ENCODE measurements at regions not wholly inside any gene's neighbourhood (a gene's known extent, or its start where the extent isn't known, plus 50 kb on each side); places are given as distances from the start of the nearest gene placed in this dataset.
"Not testable (repeated sequence)": the region's sequence is repeated elsewhere in the genome, so short reads cannot be mapped to it uniquely, and the experiment has no call there.

DNA sequence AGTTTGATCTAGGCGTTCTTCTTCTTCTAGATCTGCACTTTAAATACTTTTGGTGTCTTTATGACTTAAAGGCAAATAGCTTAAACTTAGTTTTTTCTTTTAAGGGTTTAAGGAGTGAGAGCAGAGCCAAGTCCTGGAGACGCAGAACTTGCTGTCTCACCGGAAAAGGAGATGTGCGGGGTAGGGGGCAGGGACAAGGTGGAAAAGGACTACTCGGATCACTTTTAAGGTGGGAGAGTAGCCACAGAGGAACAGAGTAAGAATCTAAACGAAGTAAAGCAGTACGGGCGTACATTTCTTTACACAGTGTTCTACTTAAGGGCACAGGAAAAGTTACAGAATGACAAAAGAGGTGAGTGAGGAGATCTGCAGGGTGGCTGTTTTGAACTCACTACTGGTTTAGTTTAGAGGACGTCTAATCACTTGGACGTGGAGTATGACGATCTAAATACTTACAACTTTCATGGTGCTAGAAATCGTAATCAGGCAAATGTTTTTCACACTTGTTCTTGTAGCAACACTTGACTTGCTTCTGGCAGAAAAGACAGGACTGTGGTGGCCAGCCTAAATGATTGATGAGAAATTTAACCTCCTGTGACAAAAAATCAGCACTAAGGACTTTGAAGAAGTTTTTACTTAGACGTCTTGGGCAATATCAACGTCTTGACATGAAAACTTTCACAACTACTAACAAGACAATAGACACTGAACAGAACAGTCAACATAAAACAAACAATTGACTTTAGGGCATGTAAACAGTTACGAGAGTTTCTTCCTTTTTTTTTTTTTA lies 127.0 kb downstream of the ART5 start:
- not testable (repeated sequence) for DNase-seq (ENCODE audit: low spot score)

DNA sequence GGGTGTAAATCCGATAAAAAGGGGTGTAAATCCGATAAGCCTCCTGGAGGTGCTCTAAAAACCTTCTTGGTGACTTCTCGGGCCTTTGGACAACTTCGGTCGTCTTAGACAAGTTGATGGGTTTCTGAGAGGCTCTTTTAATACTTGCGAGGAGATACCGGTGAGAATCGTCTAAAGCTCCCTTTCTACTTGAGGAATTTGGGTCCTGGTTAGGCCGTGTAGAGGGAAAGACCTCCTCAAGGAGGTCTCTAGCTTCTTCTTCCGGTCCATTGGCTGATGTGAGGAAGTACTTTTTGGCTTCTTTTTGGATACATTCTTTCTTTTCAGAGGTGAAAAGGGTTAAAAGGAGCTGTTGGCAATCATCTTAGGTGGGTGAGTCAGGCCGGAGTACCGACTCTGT lies 128.5 kb downstream of the ART5 start:
- not testable (repeated sequence) for DNase-seq (ENCODE audit: low spot score)

DNA sequence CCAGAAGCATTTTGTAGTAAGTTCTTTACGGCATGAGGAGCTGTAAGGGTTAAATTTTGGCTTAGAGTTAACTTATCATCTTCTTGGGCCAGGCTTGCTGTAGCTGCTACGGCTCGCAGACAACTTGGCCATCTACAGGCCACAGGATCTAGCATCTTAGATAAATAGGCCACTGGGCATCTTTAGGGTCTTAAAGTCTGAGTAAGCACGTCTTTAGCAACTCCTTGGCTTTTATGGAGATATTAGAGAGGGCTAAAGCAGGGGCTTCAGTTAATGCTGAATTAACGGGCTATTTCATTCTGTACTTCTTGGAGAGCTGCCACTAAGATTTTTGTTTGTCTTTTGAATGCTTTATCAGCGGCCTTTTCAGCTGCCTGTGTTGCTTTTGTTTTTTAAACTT lies 129.0 kb downstream of the ART5 start:
- DNase-seq (ENCODE audit: low spot score): not testable (repeated sequence)

GRCh38 chr11:3512133-3512703 lies 129.6 kb downstream of the ART5 start:
- not testable (repeated sequence) for DNase-seq (ENCODE audit: low spot score)

GRCh38 chr11:3511416-3512132 lies 130.2 kb downstream of the ART5 start:
- not testable (repeated sequence) for DNase-seq (ENCODE audit: low spot score)

GRCh38 chr11:3509563-3509962 lies 130.6 kb upstream of the ZNF195 start:
- DNase-seq (ENCODE audit: low spot score): not testable (repeated sequence)

DNA sequence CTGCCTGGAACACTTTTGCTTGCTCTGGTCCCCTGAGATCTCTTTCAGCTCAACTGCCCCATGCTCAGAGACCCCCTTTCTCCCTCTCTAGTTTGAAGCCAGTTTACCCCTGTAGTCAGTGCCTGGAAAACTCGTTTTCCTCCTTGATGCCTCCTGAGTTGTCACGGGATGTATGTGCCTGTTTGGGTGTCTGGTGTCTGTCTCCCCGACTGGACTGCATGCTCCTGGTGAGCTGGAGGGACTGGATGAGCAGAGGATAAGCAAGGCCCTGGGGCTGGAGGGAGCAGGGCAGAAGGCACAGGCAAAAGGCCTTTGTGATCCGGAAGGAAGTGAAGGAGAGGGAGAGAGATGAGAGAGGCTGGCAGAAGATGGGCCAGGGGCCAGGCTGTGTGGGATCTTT lies 120.3 kb upstream of the ZNF195 start:
- not testable (repeated sequence) for DNase-seq (ENCODE audit: low spot score)

DNA sequence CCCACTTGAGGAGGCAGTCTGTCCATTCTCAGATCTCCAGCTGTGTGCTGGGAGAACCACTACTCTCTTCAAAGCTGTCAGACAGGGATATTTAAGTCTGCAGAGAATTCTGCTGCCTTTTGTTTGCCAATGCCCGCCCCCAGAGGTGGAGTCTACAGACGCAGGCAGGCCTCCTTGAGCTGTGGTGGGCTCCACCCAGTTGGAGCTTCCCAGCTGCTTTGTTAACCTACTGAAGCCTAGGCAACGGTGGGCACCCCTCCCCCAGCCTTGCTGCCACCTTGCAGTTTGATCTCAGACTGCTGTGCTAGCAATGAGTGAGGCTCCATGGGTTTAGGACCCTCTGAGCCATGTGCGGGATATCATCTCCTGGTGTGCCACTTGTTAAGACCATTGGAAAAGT lies 119.4 kb upstream of the ZNF195 start:
- DNase-seq (ENCODE audit: low spot score): not testable (repeated sequence)

GRCh38 chr11:3493152-3493551 lies 114.2 kb upstream of the ZNF195 start:
- DNase-seq (ENCODE audit: low spot score): not testable (repeated sequence)

DNA sequence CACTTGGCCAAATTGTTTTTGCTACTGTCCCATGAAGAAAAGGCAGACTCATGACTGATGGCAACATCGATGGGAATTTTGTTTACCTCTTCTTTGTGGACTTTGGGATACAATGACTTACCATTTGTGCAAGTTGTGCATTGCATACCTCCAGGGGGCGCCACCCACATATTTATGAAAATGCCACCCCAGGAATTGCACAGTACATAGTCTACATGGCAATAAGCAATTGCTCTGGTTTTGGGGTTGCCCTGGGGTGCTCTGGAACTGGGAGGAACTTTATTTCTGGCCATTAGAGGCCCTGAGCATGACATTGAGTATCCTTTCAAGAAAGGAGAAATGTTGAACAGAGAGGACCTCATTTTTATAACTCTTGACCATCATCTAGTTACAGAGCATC lies 109.1 kb upstream of the ZNF195 start:
- DNase-seq (ENCODE audit: low spot score): not testable (repeated sequence)

GRCh38 chr11:3485737-3486136 lies 106.8 kb upstream of the ZNF195 start:
- DNase-seq (ENCODE audit: low spot score): not testable (repeated sequence)

DNA sequence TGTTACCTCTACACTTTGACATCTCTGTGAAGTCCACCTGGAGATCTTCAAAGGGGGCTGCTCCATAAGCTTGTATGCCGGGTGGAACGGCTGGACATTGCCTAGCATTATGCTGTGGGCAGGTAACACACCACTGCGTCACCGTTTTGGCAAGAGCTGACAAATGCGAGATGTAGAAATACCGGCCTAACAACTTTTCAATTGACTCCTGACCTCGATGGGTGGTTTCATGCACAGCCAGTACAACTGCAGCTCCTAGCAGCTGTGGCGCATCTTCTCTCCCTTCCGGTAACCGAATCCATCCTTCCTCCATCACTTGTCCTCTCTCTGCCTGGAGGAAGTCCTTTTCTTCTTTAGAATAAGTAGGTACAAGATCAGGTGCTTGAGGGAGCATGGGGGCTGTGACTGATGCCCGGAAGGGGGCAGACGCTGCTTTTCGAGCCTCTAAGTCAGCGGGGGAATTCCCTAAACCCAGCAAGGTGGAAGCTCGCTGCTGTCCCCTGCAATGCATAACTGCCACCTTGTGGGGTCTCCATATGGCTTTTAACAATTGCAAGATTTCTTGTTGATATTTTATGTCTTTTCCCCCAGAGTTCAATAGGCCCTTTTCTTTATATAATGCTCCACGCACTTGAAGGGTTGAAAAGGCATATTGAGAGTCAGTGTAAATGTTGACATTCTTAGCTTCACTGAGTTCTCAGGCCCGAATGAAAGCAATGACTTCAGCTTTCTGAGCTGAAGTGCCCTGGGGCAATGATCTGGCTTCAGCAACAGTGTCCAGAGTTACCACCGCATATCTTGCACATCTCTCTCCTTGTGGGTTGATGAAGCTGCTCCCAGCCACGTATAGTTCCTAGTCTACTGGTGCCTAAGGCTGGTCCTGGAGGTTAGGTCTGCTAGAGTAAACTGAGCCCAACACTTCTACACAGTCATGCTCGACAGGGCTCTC lies 98.3 kb upstream of the ZNF195 start:
- DNase-seq (ENCODE audit: low spot score): not testable (repeated sequence)

GRCh38 chr11:3476084-3476936 lies 97.4 kb upstream of the ZNF195 start:
- DNase-seq (ENCODE audit: low spot score): not testable (repeated sequence)

GRCh38 chr11:3468963-3469362 lies 90.0 kb upstream of the ZNF195 start:
- not testable (repeated sequence) for DNase-seq (ENCODE audit: low spot score)

- DNase-seq (ENCODE audit: low spot score): not testable (repeated sequence)
Observed at GRCh38 chr11:3467599-3467998, 88.7 kb upstream of the ZNF195 start.

GRCh38 chr11:3455666-3456065 lies 76.7 kb upstream of the ZNF195 start:
- DNase-seq (ENCODE audit: low spot score): not testable (repeated sequence)

DNA sequence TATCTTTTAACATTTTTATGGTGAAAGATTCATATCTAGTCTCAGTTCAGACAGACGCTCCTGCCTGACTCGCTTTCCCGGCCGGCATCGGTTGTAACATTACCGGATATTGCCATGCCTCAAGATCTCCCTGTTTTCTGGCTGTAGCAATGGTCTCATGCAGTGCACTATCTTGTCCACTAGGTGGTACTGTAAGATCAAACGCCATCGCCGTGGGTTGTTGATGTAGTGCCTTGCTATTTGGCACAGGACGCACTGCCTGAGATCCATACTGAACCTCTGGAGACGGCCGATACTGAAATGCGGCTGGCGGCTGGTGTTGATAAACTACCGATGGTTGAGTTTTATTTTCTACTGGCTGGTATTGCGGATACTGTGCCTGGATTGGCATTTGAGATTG lies 75.9 kb upstream of the ZNF195 start:
- DNase-seq (ENCODE audit: low spot score): peak; percentile 1

- DNase-seq (ENCODE audit: low spot score): not testable (repeated sequence)
Observed at GRCh38 chr11:3453596-3454256, 74.8 kb upstream of the ZNF195 start.

GRCh38 chr11:3450822-3451221 lies 71.9 kb upstream of the ZNF195 start:
- not testable (repeated sequence) for DNase-seq (ENCODE audit: low spot score)

- DNase-seq (ENCODE audit: low spot score): not testable (repeated sequence)
Observed at GRCh38 chr11:3445535-3445934, 66.6 kb upstream of the ZNF195 start.

Measured in GM03348 (cell line).